Stimulated activated CD8-positive, alpha-beta memory T cell treated with anti-CD3 and anti-CD28 coated beads, Interleukin-12 subunit alpha, Interleukin-12 subunit beta, amount 100 ng/mL, for 24 hours (primary cell): ENCODE measurements at regions not wholly inside any gene's neighbourhood (a gene's known extent, or its start where the extent isn't known, plus 50 kb on each side); places are given as distances from the start of the nearest gene placed in this dataset.
"Not testable (repeated sequence)": the region's sequence is repeated elsewhere in the genome, so short reads cannot be mapped to it uniquely, and the experiment has no call there.

Experiments used
- DNase-seq: peaks from one replicate; pipeline ENCODE4 v3.0.0-alpha.2; 2020; ENCODE audit errors: extremely low read depth

DNA sequence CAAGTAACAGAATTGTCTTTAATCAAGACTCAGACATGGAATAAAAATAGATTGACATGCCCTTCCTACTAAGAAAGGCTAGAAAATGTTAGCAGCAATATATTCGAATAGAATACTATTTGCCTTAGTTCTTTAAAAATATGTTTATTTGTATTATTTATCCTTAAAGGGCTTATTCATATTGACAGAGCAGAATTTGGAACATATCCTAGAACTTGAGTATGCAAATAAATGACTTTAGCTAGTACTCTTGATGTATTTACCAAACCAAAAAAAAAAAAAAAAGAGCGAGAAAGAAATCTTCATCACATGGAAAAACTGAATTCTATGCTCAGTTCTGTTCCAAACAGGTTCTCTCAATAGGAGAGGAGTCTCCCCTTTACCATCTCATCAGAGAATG is 68.9 kb upstream of the PPARGC1A start:
- no peak for DNase-seq

DNA sequence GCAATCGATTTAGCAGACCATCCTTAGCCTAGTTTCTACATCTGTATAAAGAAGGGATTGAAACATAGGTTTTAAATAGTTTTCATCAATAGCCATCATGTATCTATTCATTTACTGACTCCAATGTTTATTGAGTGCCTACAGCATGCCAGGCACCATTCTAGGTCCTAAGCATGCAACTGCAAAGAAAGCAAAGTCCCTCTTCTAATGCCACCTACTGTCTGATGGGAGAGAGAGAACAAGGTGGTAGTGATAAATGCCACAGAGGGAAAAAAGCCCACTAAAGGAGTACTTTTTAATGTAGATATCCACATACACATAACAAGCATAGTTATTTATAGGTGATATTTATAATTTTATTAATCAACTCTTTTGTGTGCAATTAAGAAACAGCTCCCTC is 67.6 kb upstream of the PPARGC1A start:
- DNase-seq = no peak

DNA sequence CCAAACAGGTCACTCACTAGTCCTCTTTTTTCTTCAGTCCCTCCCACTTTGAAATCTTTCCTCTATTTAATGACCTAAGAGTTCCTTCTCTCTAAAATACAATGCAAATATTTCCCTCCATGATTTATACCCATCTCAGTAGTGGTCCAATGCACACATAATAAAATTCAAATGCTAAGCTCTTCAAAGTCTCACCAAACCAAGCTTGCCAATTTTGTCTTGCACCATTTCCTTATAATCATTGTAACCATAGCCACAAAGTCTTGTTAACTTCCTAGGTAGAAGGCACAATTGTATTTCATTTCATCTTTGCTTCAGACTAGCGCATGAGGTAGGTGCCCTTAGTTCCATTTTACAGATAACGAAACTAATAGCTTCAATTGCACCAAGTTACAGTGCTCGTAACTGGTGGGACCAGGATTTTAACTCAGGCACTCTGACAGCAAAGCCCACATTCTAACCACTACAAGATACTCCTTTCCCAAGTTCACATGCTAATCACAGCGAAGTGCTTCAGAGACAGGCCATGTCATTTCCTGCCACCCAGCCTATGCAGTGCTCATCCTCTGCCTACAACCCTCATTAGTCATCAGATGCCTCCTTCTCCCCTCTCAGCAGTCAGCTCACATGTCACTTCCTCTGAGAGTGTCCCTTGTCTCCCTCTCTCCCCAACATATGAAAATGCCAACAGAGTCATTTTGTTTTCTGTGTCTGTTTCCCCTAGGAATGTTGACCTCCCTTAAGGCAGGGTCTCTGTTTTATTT is 66.9 kb upstream of the PPARGC1A start:
- DNase-seq = no peak

DNA sequence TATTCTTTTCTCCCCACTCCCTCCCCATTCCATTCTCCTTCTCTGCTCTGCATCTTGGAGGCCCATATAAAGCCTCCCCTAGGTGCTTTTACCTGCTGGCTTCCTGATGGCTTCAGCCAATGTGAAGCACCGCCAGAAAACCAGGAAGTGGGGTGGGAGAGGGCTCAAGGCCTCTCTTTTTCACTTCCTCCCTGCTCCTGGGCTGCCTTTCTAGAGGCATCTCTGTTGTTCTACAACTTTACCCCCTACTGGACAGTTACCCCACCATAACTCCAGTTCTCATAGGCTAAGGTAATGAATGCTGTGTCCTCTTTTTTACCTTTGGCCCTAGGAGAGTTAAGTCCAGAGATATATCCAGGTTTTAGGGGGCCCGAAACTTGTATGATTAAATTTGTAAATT is 62.4 kb upstream of the PPARGC1A start:
- no peak for DNase-seq

DNA sequence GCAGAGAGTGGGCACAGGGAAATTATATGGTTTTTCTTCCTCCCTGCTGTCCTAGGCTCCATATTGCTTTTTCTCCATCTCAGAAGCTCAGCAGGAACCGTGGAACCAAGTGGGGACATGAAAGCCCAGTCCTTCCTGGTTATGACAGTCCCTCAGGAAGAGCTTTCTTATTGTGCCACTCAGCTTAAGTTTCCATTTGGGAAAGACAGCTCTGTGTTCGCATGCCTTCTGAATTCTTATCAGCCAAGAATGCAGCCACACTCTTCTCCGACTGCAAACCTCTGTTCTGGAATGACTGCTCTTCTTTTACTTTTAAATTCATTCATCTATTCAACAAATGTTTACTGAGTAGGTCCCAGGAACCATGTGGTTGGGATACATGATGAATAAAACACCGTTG is 58.0 kb upstream of the PPARGC1A start:
- DNase-seq = no peak

DNA sequence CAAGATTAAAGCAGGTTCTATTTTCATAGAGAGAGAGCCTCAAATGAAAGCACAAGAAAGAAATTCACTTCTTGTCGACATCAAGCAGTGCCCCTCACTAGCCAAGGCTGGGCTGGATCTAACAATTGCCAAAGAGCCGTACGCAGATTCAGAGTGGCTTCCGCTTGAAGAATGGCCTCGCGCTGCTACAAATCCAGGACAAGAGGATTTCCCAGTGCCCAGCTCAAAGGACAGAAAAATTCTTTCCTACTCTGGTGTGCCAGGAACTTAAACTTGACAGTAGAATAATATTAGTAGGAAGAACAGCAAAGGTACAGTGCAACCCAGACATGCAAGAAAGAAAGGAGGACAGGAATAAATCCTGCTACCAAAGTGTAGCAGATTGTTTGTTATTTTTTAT is 56.5 kb upstream of the PPARGC1A start:
- DNase-seq = no peak

DNA sequence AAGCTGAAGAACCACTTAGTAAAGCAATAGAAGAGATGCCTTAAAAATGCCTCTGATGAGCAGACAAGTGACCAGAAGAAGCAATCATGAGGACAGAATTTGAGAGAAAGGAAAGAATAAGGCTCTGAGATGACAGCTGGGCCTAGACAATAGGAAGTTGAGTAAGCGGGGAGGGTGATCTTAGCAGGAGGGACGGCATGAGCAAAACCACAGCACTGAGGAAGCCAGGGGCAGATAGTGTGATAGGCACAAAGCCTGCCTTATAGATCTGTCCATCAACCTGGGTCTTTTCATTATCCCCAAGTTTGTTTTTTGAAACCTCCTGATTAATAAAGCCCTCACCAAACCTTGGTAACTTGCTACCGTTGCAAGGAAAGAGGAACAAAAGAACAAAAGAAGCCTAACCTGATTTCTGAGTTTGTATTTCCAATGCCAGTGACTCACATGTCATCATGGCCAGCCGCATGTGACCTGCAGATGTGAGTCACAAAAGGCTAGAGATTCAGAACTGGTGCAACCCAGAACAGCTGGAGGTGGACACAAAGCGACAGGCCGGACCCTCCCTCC is 55.7 kb upstream of the PPARGC1A start:
- DNase-seq = no peak

DNA sequence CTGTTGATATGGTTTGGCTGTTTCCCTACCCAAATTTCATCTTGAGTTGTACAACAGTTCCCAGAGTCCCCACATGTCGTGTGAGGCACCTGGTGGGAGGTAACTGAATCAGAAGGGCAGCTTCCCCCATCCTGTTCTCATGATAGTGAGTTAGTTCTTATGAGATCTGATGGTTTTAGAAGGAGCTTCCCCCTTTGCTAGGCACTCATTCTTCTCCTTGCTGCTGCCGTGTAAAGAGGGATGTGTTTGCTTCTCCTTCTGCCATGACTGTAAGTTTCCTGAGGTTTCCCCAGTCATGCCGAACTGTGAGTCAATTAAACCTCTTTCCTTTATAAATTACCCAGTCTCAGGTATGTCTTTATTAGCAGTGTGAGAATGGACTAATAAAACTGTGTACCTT is 54.7 kb upstream of the PPARGC1A start:
- DNase-seq = not testable (repeated sequence)

DNA sequence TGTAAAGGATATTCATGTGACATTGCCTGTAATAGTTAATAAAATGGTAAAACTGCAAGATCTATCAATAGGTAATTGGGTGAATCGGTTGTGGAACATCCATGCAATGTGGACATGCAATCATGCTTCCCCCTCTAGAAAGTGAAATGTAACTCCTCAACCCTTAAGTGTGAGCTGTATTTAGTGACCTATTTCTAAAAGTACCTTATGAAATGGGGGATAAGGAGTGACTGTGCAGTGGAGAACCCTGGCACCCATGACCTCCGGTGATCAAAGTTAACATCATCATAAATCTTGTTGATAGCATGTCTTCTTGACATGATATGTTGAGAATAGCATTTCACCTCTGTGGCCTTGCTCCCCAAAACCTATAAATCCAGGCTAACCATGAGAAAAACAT is 53.6 kb upstream of the PPARGC1A start:
- DNase-seq = no peak

DNA sequence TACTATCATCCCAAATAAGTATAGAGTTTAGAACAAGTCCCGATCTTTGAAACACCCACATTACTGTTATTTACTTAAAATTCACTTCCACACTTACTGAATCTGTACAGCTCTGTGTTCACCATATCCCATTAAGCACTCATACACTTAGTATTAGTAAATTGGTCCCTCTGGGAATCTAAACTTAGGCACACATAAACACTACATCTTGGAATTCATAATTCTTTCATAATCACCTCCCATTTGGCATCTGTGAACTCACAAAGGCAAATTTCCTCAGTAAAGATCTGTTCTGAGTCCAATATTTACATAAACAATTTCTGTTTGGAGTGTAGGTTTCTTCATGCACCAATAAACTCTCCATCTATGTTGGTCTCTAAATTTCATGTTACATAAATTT is 52.6 kb upstream of the PPARGC1A start:
- no peak for DNase-seq
